H9 (cell line): ENCODE measurements at regions not wholly inside any gene's neighbourhood (a gene's known extent, or its start where the extent isn't known, plus 50 kb on each side); places are given as distances from the start of the nearest gene placed in this dataset.

Experiments
- DNase-seq: peaks from one replicate; pipeline ENCODE4 v3.0.0-alpha.2; 2017
- H2AFZ ChIP-seq: one replicate; pipeline ENCODE4 v1.6.1; 2013; ENCODE audit warnings: mild to moderate bottlenecking, low read length, control low read depth, moderate library complexity
- H2AK5ac ChIP-seq: 2 replicates; pipeline ENCODE4 v1.6.1; 2013; ENCODE audit warnings: low read length, control low read depth, mixed read lengths; ENCODE audit not compliant: insufficient read length
- H2BK120ac ChIP-seq: one replicate; pipeline ENCODE4 v1.6.1; 2013; ENCODE audit warnings: low read depth, mild to moderate bottlenecking, low read length, control low read depth, inconsistent platforms; ENCODE audit not compliant: poor library complexity, severe bottlenecking
- H2BK12ac ChIP-seq: 2 replicates; pipeline ENCODE4 v1.6.1; 2013; ENCODE audit warnings: low read length, control low read depth, mixed read lengths, low read depth; ENCODE audit not compliant: insufficient read length
- H2BK15ac ChIP-seq: 2 replicates; pipeline ENCODE4 v1.6.1; 2013; ENCODE audit warnings: low read depth, low read length, control low read depth
- H2BK20ac ChIP-seq: one replicate; pipeline ENCODE4 v1.6.1; 2013; ENCODE audit warnings: low read depth, mild to moderate bottlenecking, low read length, control low read depth, inconsistent platforms; ENCODE audit not compliant: poor library complexity, severe bottlenecking
- H2BK5ac ChIP-seq: 2 replicates; pipeline ENCODE4 v1.6.1; 2013; ENCODE audit warnings: low read length, control low read depth, mixed read lengths; ENCODE audit not compliant: insufficient read length
- H3K14ac ChIP-seq: 2 replicates; pipeline ENCODE4 v1.6.1; 2013; ENCODE audit warnings: low read length, control low read depth; ENCODE audit not compliant: insufficient read depth
- H3K18ac ChIP-seq: 2 replicates; pipeline ENCODE4 v1.6.1; 2013; ENCODE audit warnings: low read depth, mild to moderate bottlenecking, mixed read lengths, low read length, control low read depth; ENCODE audit not compliant: insufficient read length
- H3K23ac ChIP-seq: 2 replicates; pipeline ENCODE4 v1.6.1; 2013; ENCODE audit warnings: low read length, control low read depth, mixed read lengths, low read depth; ENCODE audit not compliant: insufficient read length
- H3K23me2 ChIP-seq: 2 replicates; pipeline ENCODE4 v1.6.1; 2013; ENCODE audit warnings: low read depth, mild to moderate bottlenecking, mixed read lengths, low read length, control low read depth; ENCODE audit not compliant: insufficient read length, poor library complexity, severe bottlenecking
- H3K27ac ChIP-seq: 2 replicates; pipeline ENCODE4 v1.5.1; 2013; ENCODE audit warnings: low read length, control low read depth, mixed read lengths, low read depth; ENCODE audit not compliant: insufficient read length
- H3K27me3 ChIP-seq: 2 replicates; pipeline ENCODE4 v1.6.1; 2013; ENCODE audit warnings: low read length, control low read depth, inconsistent platforms; ENCODE audit not compliant: insufficient read depth
- H3K4ac ChIP-seq: 2 replicates; pipeline ENCODE4 v1.6.1; 2013; ENCODE audit warnings: low read depth, mild to moderate bottlenecking, control low read depth, inconsistent platforms, low read length, moderate library complexity
- H3K4me1 ChIP-seq: 2 replicates; pipeline ENCODE4 v1.6.1; 2013; ENCODE audit warnings: low read length, control low read depth, inconsistent platforms; ENCODE audit not compliant: insufficient read depth
- H3K4me2 ChIP-seq: 2 replicates; pipeline ENCODE4 v1.6.1; 2013; ENCODE audit warnings: low read length, control low read depth, mixed read lengths; ENCODE audit not compliant: insufficient read length, insufficient read depth
- H3K56ac ChIP-seq: 2 replicates; pipeline ENCODE4 v1.6.1; 2013; ENCODE audit warnings: low read depth, mild to moderate bottlenecking, mixed read lengths, low read length, control low read depth; ENCODE audit not compliant: insufficient read length
- H3K79me1 ChIP-seq: 2 replicates; pipeline ENCODE4 v1.6.1; 2013; ENCODE audit warnings: low read depth, mild to moderate bottlenecking, moderate library complexity, low read length, control low read depth, inconsistent platforms; ENCODE audit not compliant: insufficient read depth, poor library complexity, severe bottlenecking
- H3K79me2 ChIP-seq: 2 replicates; pipeline ENCODE4 v1.6.1; 2013; ENCODE audit warnings: low read length, control low read depth, inconsistent platforms; ENCODE audit not compliant: insufficient read depth
- H3K9ac ChIP-seq: 2 replicates; pipeline ENCODE4 v1.6.1; 2013; ENCODE audit warnings: low read length, control low read depth, mixed read lengths; ENCODE audit not compliant: insufficient read length; ENCODE audit errors: extremely low read depth
- H3K9me3 ChIP-seq: one replicate; pipeline ENCODE4 v1.6.1; 2013; ENCODE audit warnings: low read depth, low read length, inconsistent platforms; ENCODE audit not compliant: control insufficient read depth
- H3T11ph ChIP-seq: one replicate; pipeline ENCODE4 v1.6.1; 2013; ENCODE audit warnings: mild to moderate bottlenecking, low read length, control low read depth, inconsistent platforms
- H4K20me1 ChIP-seq: one replicate; pipeline ENCODE4 v1.6.1; 2013; ENCODE audit not compliant: control insufficient read depth, insufficient read length, insufficient read depth
- H4K5ac ChIP-seq: 2 replicates; pipeline ENCODE4 v1.6.1; 2013; ENCODE audit warnings: low read depth, mild to moderate bottlenecking, mixed read lengths, low read length, control low read depth; ENCODE audit not compliant: insufficient read length
- H4K8ac ChIP-seq: replicated peaks from 2 replicates; pipeline ENCODE4 v1.6.1; 2013; ENCODE audit warnings: low read length, control low read depth, mixed read lengths, low read depth; ENCODE audit not compliant: insufficient read length
- H4K91ac ChIP-seq: 2 replicates; pipeline ENCODE4 v1.6.1; 2013; ENCODE audit warnings: low read depth, mild to moderate bottlenecking, moderate library complexity, mixed read lengths, low read length, control low read depth; ENCODE audit not compliant: insufficient read length
- H3K27ac Mint-ChIP-seq, 3 experiments: 2 replicates in 2 of 3; 3 replicates in 1 of 3; pipeline ENCODE4 v1.8.0; 2020 to 2021; ENCODE audit warnings: mixed read lengths in 3 of 3, mild to moderate bottlenecking in 1 of 3, moderate library complexity in 1 of 3
- H3K27me3 Mint-ChIP-seq: 2 replicates; pipeline ENCODE4 v1.8.0; 2021; ENCODE audit warnings: low read depth, mild to moderate bottlenecking, moderate library complexity, mixed read lengths
- H3K36me3 Mint-ChIP-seq, 3 experiments: 2 replicates in 2 of 3; 3 replicates in 1 of 3; pipeline ENCODE4 v1.8.0; 2020 to 2021; ENCODE audit warnings: low read depth in 3 of 3, mixed read lengths in 3 of 3; ENCODE audit not compliant: insufficient read depth in 1 of 3
- H3K4me1 Mint-ChIP-seq, 2 experiments: 2 replicates each; pipeline ENCODE4 v1.8.0; 2020; ENCODE audit warnings: mixed read lengths in 2 of 2
- H3K4me3 Mint-ChIP-seq, 2 experiments: 2 replicates in 1 of 2; 3 replicates in 1 of 2; pipeline ENCODE4 v1.8.0; 2020 to 2021; ENCODE audit warnings: mild to moderate bottlenecking in 2 of 2, mixed read lengths in 2 of 2, moderate library complexity in 1 of 2
- H3K9me3 Mint-ChIP-seq, 2 experiments: 2 replicates in 1 of 2; 3 replicates in 1 of 2; pipeline ENCODE4 v1.8.0; 2020; ENCODE audit warnings: mild to moderate bottlenecking in 2 of 2, mixed read lengths in 2 of 2, moderate library complexity in 1 of 2
- WGBS: extraction: QIAGEN DNeasy Blood & Tissue Kit; methylation state at CpG from one replicate; pipeline ENCODE4 v1.1.7; 2013; ENCODE audit warnings: missing lambda C conversion rate, low lambda C conversion rate, mixed read lengths; ENCODE audit not compliant: insufficient read length; ENCODE audit errors: extremely low coverage; 5-methylcytosine and 5-hydroxymethylcytosine counted together
- TF ChIP-seq, protein P1 (sequence below): fragments of 200-600 bp; sonication (generic); conservative IDR thresholded peaks from 3 replicates; pipeline ENCODE4 v1.8.0; 2021; ENCODE audit warnings: antibody characterized with exemption, mild to moderate bottlenecking

DNA sequence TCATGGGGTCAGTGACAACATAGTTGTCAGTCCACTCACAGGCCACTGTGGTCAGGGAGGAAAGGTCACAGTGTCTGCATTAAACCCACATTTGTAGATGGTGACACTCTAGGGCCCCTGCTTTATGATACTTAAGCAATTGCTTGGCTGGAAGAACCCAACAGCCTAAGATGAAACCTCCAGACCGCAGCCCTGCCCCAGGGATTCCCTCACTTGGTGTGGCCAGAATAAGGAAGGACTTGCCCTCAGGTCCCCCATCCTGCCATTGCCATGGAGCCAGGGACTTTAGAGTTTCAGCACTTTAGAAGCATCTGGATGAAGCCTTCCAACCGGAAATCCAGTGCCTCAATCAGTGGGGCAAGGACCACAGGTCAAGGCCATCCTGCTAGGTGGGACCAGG, 63.9 kb upstream of the LAPTM4A start:
- no CpG with 5 or more reads among the region's 2 CpGs for WGBS
- Histone ChIP-seq H4K5ac (no peak overlapping the region), H3K27me3 (no peaks in the 10 kb centered on the region), H3K79me2 (no peaks in the 10 kb centered on the region), H3K56ac (no peak overlapping the region), H4K8ac (no peak overlapping the region), H4K91ac (no peak overlapping the region), H3K18ac (no peak overlapping the region), H2AK5ac (no peak overlapping the region), H3K9ac (no peak overlapping the region), H3K14ac (no peak overlapping the region), H2BK120ac (no peak overlapping the region), H3K9me3 (no peaks in the 10 kb centered on the region), H3K4me2 (no peak overlapping the region), H4K20me1 (no peaks in the 10 kb centered on the region), H3K79me1 (no peaks in the 10 kb centered on the region), H3K23me2 (no peaks in the 10 kb centered on the region), H3K4me1 (no peaks in the 10 kb centered on the region), H3K4ac (no peak overlapping the region), H3K23ac (no peak overlapping the region), H3K27ac (no peak overlapping the region), H2BK20ac (no peak overlapping the region), H2BK5ac (no peak overlapping the region), H2BK15ac (no peak overlapping the region), H2BK12ac (no peak overlapping the region), H2AFZ (no peak overlapping the region), H3T11ph (no peak overlapping the region)
- H3K9me3 Mint-ChIP-seq: peaks cover 0 to 2% of the 10 kb centered on the region in 2 experiments; a peak in 1 of 5 replicates
- no peak overlapping the region for H3K4me3 Mint-ChIP-seq
- no peaks in the 10 kb centered on the region for H3K4me1 Mint-ChIP-seq
- H3K27ac Mint-ChIP-seq: no peak overlapping the region
- TF ChIP-seq, protein P1, sequence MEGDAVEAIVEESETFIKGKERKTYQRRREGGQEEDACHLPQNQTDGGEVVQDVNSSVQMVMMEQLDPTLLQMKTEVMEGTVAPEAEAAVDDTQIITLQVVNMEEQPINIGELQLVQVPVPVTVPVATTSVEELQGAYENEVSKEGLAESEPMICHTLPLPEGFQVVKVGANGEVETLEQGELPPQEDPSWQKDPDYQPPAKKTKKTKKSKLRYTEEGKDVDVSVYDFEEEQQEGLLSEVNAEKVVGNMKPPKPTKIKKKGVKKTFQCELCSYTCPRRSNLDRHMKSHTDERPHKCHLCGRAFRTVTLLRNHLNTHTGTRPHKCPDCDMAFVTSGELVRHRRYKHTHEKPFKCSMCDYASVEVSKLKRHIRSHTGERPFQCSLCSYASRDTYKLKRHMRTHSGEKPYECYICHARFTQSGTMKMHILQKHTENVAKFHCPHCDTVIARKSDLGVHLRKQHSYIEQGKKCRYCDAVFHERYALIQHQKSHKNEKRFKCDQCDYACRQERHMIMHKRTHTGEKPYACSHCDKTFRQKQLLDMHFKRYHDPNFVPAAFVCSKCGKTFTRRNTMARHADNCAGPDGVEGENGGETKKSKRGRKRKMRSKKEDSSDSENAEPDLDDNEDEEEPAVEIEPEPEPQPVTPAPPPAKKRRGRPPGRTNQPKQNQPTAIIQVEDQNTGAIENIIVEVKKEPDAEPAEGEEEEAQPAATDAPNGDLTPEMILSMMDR: no peak
- no peaks in the 10 kb centered on the region; the same call in 1 of the 2 replicates for H3K27me3 Mint-ChIP-seq
- DNase-seq: no peak
- no peaks in the 10 kb centered on the region for H3K36me3 Mint-ChIP-seq
